GM18870 (cell line): ENCODE measurements at regions not wholly inside any gene's neighbourhood (a gene's known extent, or its start where the extent isn't known, plus 50 kb on each side); places are given as distances from the start of the nearest gene placed in this dataset.

Experiments
- ATAC-seq: cut with Tn5 transposase; IDR thresholded peaks from one replicate; pipeline ENCODE4 v1.9.1; 2021; ENCODE audit warnings: moderate library complexity; ENCODE audit not compliant: unreplicated experiment

DNA sequence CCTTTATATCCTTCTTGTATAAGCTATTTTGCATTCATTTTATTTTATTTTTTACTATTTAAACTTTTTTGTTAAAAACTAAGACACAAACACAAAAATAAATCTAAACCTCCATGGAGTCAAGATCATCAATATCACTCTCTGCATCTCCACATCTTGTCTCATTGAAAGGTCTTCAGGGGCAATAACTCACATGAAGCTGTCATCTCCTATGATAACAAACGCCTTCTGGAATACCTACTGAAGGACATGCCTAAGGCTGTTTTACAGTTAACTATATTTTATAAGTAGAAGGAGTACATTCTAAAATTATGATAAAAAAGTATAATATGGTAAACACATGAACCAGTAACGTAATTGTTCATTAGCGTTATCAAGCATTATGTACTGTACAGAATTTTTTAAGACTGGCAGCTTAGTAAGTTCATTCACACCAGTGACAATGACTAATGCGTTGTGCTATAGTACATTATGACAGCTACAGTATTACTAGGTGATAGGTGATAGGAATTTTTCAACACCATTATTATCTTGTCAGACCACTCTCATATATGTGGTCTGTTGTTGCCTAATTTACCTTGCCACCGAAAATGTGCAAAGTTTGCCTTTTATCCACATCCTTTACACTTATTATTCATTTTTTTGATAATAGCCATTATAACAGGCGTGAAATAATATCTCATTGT lies 390.7 kb upstream of the SLITRK1 start:
- ATAC-seq, result no peak

DNA sequence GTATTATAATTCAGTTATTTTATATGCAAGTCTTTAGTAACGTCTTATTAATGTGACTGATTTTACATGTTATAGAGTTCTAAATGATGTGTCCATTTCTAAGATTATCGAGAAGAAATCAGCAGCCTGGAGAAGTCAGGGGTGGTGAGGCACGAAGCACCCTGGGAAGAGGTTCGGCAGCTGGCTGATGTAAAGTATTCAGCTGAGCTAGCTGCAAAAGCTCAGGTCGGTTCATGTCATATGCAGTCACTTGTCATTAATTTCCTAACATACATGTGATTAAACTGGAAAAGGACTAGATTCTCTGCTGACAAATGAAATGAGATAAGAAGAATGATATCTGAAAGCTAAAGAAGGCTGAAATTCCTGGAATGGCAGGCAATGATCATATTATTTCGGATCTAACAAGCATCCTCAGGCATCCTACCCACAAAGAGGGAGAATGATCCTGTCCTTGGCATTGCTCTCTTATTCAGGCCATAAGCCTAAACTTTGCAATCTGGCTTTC lies 383.0 kb upstream of the SLITRK1 start:
- ATAC-seq, result no peak

DNA sequence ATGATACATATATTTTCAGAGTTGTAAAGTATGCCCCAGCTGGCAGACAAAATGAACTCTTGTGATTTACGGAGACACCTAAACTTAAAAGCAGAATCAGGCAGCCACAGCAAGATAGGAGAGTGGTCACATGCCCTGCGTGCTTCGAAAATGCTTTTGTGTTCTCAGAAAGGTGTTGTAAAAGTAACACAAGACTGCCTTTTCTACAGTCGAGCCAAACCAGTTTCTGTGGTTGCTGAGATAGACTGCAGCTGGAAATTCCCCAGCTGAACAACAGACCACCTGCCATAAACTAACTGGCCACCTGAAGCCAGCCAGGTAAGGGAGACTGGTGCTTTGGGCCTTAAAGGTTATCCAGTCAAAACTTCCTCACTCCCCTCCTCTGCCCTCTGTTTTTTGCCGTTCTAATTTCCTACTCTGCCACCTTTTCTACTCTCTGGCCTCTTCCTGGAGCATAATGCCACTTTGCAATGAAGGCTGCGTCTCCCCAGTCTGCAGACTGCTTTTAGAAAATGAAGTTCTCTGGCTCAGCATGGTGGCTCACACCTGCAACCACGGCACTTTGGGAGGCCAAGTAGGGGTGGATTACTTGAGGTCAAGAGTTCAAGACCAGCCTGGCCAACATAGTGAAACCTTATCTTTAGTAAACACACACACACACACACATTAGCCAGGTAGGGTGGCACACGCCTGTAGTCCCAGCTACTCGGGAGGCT lies 381.2 kb upstream of the SLITRK1 start:
- no peak for ATAC-seq

DNA sequence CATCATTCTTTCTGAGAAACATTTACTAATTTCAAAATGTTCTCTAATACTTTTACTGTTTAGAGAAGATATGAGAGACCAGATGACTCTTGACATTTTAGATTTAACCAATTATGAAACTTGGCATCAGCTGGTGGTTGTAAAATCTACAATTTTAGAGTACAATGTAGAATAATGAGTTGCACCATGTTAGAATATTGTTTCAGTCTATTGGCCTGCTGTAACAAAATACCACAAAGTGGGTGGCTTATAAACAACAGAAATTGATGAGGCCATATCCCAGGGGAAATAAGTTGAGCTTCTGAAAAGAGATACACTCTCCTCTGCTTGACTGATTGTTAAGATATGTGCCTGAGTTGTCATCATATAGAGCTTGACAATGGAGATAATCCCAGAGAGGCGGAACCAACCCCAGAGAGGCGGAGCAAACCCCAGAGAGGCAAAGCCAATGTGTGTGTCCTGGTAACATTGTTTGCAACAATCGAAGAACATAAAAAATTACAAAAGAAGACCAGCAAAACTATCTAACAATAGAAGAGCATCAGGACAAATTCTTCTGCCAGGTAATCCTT lies 373.0 kb upstream of the SLITRK1 start:
- ATAC-seq, result no peak

DNA sequence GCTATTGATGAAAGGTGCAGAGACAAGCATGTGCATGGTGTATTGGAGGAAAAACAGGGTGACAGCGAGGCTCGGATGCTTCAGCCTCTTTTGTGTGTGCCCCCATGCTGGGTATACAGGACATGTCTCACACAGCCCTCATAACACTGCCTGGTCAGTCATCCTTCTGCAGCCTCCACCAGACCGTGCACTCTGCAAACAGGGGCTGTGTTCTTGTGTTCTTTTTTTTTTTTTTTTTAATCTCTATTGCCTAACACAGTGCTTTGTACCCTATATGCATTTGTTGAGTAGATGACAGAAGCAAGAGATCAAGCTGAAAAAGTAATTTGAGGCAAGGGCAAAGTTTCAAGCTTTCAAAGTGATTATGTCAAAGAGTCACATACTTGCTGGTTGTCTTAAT lies 367.2 kb upstream of the SLITRK1 start:
- ATAC-seq, result no peak

DNA sequence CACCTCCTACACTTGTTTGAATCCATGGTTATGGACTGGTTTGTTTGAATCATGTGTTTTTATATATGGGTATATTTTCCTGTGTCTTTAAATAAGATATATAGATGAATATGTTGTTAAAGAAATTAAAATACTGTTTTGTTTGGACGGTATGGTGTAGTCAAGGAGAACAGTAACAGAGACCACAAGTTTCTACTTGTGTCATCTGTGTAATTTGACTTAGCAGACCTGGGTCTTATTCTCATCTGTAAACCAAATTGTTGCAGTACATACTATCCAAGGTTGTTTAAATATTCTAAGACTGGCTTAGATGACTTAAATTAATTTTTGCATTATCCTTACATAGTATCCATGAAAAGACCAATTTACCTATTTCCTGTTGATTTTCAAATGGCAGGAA lies 361.1 kb upstream of the SLITRK1 start:
- no peak for ATAC-seq

DNA sequence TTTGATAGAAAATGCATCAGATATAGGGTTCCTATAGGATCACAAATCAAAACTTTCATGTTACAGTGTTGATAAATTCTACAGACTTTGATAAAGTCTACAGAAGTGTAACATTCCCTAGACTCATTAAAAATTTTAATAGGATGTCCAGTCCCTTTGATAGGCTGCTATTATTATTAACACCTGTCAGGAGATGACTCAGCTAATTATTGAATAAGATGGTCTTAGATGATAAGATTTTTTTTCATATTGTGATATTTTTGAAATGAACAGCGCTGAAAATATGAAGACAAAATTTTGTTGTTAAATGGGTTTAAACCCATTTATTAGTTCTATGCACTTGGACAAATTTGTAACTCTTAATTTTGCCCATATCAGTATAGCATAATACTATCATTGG lies 356.8 kb upstream of the SLITRK1 start:
- ATAC-seq, result no peak

DNA sequence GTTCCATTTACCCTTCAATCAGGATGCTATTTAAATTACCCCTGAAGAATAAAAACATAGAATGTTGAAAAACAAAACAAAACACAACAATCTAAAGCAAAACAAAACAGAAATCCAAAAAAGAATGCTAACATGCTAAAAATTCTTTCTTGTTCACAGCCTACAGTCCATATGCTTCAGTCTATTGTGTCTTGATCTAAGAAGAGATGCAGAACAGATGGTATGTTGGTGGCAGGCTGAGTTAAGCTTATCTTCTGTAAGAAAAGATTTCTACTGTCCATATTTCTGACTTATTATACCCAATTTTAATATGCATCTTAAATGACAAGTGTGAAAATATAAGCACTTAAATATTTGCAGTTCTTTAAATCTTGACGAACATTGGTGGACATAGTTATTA lies 356.1 kb upstream of the SLITRK1 start:
- no peak for ATAC-seq

DNA sequence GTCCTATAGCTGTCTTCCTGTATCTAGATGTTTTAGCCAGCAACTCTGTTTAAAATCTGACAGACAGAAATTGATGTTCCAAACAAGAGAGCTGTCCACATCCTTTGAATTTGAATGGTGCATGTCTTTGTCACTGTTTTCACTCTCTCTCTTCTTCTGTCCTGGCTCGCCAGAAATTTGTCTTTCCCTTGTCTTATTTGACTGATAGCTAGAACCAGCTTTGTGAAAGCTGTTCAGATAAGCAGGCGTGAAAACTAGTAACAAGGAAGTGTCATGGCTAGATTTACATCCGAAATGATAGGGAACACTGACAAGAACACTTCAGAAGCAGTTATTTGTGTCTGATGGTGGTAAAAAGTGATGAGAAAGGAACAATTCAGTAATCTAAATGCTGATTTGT lies 354.9 kb upstream of the SLITRK1 start:
- no peak for ATAC-seq

DNA sequence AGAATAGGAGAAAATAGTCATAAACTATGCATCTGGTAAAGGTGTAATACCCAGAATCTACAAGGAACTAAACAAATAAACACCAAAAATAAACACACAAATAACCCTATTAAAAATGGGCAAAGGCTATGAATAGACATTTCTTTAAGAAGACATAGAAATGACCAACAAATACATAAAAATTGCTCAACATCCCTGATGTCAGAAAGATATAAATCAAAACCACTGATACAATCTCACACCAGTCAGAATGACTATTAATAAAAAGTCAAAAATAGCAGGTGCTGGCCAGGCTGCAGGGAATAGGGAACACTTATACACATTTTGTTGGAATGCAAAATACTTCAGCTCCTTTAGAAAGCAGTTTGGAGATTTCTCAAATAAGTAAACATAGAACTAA lies 352.1 kb upstream of the SLITRK1 start:
- ATAC-seq, result no peak

DNA sequence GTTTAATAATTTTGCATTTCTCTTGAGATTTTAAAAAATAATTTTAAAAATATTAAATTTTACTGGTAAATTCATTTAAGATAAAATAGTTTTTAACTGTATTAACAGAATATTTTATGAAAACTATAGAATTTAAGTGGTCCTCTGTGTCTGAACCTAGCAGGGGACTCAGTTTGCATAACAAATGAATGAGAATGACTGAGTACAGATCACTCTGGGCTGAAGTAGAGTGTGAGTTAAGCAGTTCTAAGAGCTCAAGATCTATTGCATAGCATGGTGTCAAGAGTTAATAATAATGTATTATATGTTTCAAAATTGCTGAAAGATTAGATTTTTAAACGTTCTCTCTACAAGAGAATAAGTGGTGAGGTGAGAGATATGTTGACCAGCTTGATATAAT lies 348.3 kb upstream of the SLITRK1 start:
- ATAC-seq, result no peak

DNA sequence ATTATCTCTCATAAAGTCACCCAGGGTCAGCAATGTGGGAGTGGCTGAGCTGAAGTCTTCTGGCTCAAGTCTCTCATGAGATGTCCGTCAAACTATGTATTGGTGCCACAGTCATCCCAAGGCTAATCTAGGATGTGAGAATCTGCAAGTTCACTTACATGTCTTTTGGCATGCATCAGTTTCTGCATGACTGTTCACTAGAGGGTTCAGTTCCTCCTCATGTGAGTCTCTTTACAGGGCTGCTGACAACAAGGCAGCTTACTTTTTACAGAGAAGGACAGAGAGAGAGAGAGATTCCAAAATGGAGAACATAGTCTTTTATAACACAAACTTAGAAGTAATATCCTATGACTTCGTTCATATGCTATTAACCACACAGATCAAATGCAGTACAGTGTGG lies 328.8 kb upstream of the SLITRK1 start:
- ATAC-seq, result no peak

DNA sequence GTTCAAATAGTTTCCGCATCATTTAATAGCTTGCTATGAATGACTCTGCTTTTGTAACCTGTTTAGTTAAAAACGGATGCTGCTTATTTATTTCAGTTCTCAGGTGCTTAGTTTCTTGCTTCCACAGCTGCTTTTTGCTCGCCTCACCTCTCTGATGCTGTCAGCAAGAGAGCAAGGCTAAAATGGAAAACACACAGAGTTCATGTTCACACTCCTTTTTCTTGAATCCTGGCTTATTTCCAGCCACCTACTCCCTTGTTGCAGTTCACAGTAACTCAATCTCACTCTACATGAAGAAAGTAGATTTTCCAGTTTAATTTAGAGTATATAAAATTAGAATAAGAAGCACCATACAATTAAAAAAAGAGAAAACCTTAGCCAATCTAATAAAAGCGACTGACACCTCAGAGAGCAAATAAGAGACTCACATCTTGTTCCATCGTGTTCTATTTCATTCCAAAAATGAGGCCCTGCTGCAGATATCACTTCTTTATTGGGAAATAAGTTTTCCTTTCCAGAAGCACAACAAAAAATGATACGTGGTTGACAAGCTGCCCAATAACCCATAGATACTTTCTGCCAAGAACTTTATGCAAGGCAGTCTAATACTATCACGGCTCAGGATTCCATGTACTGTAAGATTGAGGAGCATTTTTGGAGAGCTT lies 326.1 kb upstream of the SLITRK1 start:
- no peak for ATAC-seq

DNA sequence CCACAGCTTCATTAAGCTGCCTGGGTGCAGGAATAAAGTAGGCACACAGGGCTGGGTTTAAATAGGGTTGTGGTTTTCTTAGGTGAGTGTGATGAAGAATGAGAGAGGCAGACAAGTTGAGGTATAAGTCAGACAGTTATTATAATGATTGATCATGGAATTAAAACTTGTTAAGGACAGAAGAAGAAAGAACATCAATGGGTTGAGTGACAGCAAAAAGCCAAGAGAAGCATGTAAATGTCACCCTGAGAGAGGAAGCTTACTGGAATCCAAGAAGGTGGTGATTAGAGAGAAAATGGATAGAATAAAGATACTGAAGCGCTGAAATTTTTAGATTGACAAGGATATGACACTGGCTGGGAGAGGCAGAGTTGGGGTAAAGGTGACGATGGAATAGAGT lies 325.2 kb upstream of the SLITRK1 start:
- no peak for ATAC-seq

DNA sequence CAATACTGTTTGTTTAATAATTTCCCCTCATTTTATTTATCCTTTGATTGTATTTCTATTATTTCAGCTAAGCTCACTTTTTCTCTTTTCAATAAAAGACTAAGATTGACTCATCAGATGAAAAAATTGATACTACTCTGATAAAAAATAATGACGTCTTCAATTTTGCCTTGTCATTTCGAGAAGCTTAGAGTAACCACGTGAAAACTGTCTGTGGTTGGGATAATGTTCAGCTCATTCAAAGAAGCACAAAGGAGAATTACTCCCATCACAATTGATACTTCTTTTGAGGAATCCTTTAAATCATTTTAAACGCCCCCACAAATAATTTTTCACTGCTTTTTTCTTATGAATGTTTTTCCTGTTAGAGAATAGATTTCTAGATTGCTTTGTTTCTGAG lies 318.7 kb upstream of the SLITRK1 start:
- ATAC-seq, result no peak

DNA sequence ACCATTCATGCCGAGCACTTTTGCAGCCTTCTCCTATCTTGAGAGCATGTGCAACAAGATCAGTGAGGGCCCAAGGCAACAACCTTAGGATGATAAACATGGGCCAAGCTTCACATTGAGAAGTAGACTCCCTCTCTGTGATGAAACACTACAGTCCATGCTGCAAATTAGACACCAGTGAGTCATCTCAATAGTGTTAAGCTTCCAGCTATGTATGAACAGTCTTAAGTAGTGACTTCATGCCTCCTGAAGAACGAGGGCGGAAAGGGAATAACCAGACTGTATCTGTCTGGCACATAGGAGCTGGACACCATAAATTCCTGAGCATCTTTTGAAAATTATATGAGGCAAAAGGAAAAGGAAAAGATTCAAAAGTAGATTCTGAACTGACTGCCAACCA lies 309.9 kb upstream of the SLITRK1 start:
- ATAC-seq, result no peak

DNA sequence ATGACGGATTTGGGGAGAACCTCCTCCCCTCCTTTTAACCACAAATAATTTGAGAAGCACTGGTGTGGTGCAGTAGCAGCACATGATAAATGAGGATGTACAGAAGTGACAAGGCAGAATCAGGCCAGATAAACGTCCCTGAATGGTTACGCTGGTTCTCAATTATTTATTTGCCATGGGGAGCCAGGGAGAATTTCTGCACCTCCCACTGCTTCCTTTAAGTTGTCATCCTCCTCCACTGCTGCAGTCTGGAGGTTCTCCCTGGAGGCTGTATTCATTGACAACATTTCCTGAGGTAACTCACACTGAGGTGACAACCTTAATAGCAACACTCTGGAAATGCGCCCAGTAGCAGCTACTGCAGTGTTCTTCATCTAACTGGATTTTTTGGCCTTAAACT lies 308.9 kb upstream of the SLITRK1 start:
- no peak for ATAC-seq

DNA sequence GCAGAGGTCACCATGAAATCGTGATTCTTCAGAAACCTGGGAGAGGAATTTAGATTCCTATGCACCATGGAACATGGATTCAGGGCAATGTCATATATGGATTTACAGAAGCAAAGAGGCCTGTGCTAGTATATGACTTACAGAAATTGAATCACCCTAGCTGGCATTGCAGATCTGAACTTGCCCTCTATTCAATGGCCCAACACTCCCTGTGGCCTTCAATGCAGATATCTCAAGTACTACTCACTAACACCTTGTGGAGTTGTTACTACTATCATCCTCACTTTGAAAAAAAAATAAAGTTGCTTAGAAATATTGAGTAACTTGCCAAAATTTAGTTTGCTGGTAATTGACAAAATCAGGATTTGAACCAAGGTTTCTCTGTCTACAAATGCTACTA lies 305.4 kb upstream of the SLITRK1 start:
- no peak for ATAC-seq

DNA sequence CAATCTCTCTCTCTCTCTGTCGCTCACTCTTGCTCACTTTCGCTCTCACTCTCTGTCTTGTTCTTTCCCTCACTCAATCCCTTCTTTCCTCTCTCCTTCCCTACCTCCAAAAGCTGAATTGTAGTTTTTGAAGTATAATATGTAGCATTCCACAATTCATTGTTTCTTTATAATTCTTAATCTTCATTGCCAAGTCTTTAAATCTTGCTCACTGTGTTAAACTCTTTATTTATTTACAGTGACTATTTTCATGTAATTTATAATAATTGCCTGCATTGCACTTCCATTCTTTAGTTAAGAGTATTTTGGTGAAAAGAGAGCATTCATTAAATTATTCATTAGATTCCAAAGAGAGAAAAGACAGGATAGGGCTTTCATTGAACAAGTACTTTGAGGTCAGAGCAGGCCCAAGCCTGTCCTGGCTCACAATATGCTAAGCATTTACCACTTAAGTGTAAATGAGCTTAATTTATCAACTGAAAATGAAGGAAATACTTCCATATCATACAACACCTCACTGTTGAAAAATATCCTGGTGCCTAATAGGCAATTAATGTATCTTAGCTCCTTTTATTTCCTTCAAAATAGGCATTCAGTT lies 257.4 kb upstream of the SLITRK1 start:
- no peak for ATAC-seq

DNA sequence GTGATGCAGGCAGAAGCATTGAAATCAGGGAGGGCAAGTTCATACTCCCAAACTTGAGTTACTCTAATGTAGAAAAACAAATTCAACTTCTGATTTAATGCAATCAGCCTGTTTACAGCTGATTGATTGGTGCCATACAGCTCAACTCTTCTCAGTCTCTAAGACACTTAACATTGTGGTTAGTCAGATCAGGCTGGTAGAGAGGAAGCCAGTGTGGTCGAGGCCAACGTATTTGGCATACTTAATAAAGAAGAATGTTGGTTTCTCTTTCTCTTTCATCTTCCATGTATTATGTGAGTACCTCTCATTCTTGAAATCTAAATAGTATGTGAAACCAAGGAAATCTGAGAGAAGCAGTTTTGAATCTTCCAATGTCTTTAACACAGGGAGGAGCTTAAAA lies 255.0 kb upstream of the SLITRK1 start:
- peak; percentile 99 for ATAC-seq

DNA sequence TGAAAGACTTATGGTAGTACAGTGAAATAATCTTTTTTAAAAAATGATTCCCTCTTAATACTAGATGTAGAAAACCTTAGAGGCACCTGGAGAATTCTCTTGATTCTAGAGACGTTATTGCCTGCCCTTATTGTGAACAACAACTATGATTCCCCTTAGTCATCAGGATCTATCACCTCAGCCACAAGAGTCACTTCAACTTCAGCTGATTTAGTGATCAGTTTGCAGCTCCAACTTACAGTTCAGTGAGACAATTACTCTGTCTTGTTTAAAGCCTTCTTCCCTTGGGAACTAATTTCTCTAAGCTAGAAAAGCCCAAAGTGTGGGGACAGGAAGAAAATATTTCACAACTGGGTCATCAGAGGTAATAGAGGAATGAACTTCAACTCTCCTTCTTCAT lies 254.3 kb upstream of the SLITRK1 start:
- no peak for ATAC-seq
